Astrocyte (in vitro differentiated cells and primary cell): ENCODE measurements at regions not wholly inside any gene's neighbourhood (a gene's known extent, or its start where the extent isn't known, plus 50 kb on each side); places are given as distances from the start of the nearest gene placed in this dataset.

ENCODE experiments used
- DNase-seq: peaks from one replicate; pipeline ENCODE4 v3.0.0-alpha.2; 2010; ENCODE audit warnings: low read depth
- FAIRE-seq: peaks from 2 replicates; lab custom pipeline; 2011; peaks lifted over from hg19 to GRCh38; lab: Jason Lieb, UNC
- H2AFZ ChIP-seq: 2 replicates; pipeline ENCODE4 v1.6.0; 2012; ENCODE audit warnings: low read depth, low read length, inconsistent platforms
- H3K27ac ChIP-seq: 2 replicates; pipeline ENCODE4 v1.5.1; 2011; ENCODE audit warnings: low read depth, low read length, inconsistent platforms
- H3K27me3 ChIP-seq: 2 replicates; pipeline ENCODE4 v1.6.0; 2011; ENCODE audit warnings: low read length, inconsistent platforms; ENCODE audit not compliant: insufficient read depth
- H3K36me3 ChIP-seq: 2 replicates; pipeline ENCODE4 v1.5.1; 2011; ENCODE audit warnings: low read length, inconsistent platforms; ENCODE audit not compliant: insufficient read depth
- H3K4me1 ChIP-seq: 2 replicates; pipeline ENCODE4 v1.5.1; 2011; ENCODE audit warnings: low read length, inconsistent platforms; ENCODE audit not compliant: insufficient read depth
- H3K4me2 ChIP-seq: 2 replicates; pipeline ENCODE4 v1.6.0; 2012; ENCODE audit warnings: low read length, inconsistent platforms
- H3K4me3 ChIP-seq: 2 replicates; pipeline ENCODE4 v1.5.1; 2011; ENCODE audit warnings: low read depth, mild to moderate bottlenecking, low read length, inconsistent platforms; ENCODE audit not compliant: insufficient read depth
- H3K79me2 ChIP-seq: 2 replicates; pipeline ENCODE4 v1.6.0; 2012; ENCODE audit warnings: mild to moderate bottlenecking, low read length, inconsistent platforms; ENCODE audit not compliant: insufficient read depth
- H3K9ac ChIP-seq: 2 replicates; pipeline ENCODE4 v1.6.0; 2012; ENCODE audit warnings: mild to moderate bottlenecking, low read length, inconsistent platforms
- H3K9me3 ChIP-seq: 2 replicates; pipeline ENCODE4 v1.5.1; 2012; ENCODE audit warnings: low read depth, mild to moderate bottlenecking, low read length, inconsistent platforms; ENCODE audit not compliant: insufficient read depth
- H4K20me1 ChIP-seq: 2 replicates; pipeline ENCODE4 v1.6.0; 2012; ENCODE audit warnings: low read length, inconsistent platforms; ENCODE audit not compliant: insufficient read depth
- H3K27ac Mint-ChIP-seq: one replicate; pipeline ENCODE4 v1.8.0; 2021; ENCODE audit warnings: mild to moderate bottlenecking, mixed read lengths; ENCODE audit not compliant: unreplicated experiment
- H3K27me3 Mint-ChIP-seq: one replicate; pipeline ENCODE4 v1.8.0; 2021; ENCODE audit warnings: low read depth, mixed read lengths; ENCODE audit not compliant: unreplicated experiment
- H3K36me3 Mint-ChIP-seq: one replicate; pipeline ENCODE4 v1.8.0; 2021; ENCODE audit warnings: low read depth, mixed read lengths; ENCODE audit not compliant: unreplicated experiment
- H3K4me1 Mint-ChIP-seq: one replicate; pipeline ENCODE4 v1.8.0; 2021; ENCODE audit warnings: low read depth, mixed read lengths; ENCODE audit not compliant: unreplicated experiment
- H3K4me3 Mint-ChIP-seq: one replicate; pipeline ENCODE4 v1.8.0; 2021; ENCODE audit warnings: mild to moderate bottlenecking, moderate library complexity, mixed read lengths; ENCODE audit not compliant: unreplicated experiment
- H3K9me3 Mint-ChIP-seq: one replicate; pipeline ENCODE4 v1.8.0; 2021; ENCODE audit warnings: mild to moderate bottlenecking, mixed read lengths; ENCODE audit not compliant: unreplicated experiment
- CTCF ChIP-seq: IDR thresholded peaks from 2 replicates; pipeline ENCODE4 v1.5.1; 2011; ENCODE audit warnings: low read depth, mild to moderate bottlenecking, inconsistent platforms, low read length, moderate library complexity; ENCODE audit not compliant: insufficient read depth
- EZH2 ChIP-seq: IDR thresholded peaks from 2 replicates; pipeline ENCODE4 v1.6.1; 2012; ENCODE audit warnings: mild to moderate bottlenecking, low read length, inconsistent platforms; ENCODE audit not compliant: insufficient read depth

- H3K4me3 Mint-ChIP-seq, result no peak overlapping the region
- H3K27me3 Mint-ChIP-seq, result peaks cover 8% of the 10 kb centered on the region
- peaks cover 22% of the 10 kb centered on the region for H3K4me1 ChIP-seq
These were observed 51.7 kb upstream of the CLNK start for GRCh38 chr4:10736266-10736665.

GRCh38 chr4:10734697-10735096, 50.1 kb upstream of the CLNK start:
- Histone ChIP-seq H3K4me3 (no peak overlapping the region), H3K27ac (no peak overlapping the region), H3K4me1 (peaks cover 10% of the 10 kb centered on the region), H3K36me3 (no peaks in the 10 kb centered on the region), H3K9ac (no peak overlapping the region), H3K9me3 (no peaks in the 10 kb centered on the region), H3K27me3 (no peaks in the 10 kb centered on the region), H4K20me1 (no peaks in the 10 kb centered on the region), H3K79me2 (no peaks in the 10 kb centered on the region), H2AFZ (no peak overlapping the region), H3K4me2 (no peak overlapping the region)
- Mint-ChIP-seq H3K27ac (no peak overlapping the region), H3K27me3 (peaks cover 8% of the 10 kb centered on the region), H3K4me3 (no peak overlapping the region), H3K4me1 (no peaks in the 10 kb centered on the region), H3K9me3 (no peaks in the 10 kb centered on the region), H3K36me3 (no peaks in the 10 kb centered on the region)
- no peak for TF ChIP-seq CTCF
- FAIRE-seq (no peak), DNase-seq (no peak)

More at GRCh38 chr4:10736266-10736665, 51.7 kb upstream of the CLNK start:
- no peaks in the 10 kb centered on the region for H3K9me3 Mint-ChIP-seq
- Histone ChIP-seq H3K27ac (no peak overlapping the region), H3K27me3 (no peaks in the 10 kb centered on the region), H3K9me3 (no peaks in the 10 kb centered on the region), H3K9ac (no peak overlapping the region), H3K79me2 (no peaks in the 10 kb centered on the region), H4K20me1 (no peaks in the 10 kb centered on the region), H3K4me3 (no peak overlapping the region), H2AFZ (no peak overlapping the region), H3K36me3 (no peaks in the 10 kb centered on the region), H3K4me2 (no peak overlapping the region)
- H3K4me1 Mint-ChIP-seq, result no peaks in the 10 kb centered on the region
- DNase-seq (no peak), FAIRE-seq (no peak)
- no peak overlapping the region for H3K27ac Mint-ChIP-seq
- no peaks in the 10 kb centered on the region for H3K36me3 Mint-ChIP-seq
- TF ChIP-seq EZH2, result no peak
- no peak for TF ChIP-seq CTCF
